ENCODE measurements at regions not wholly inside any gene's neighbourhood (a gene's known extent, or its start where the extent isn't known, plus 50 kb on each side); places are given as distances from the start of the nearest gene placed in this dataset.

GRCh38 chr15:87368511-87368910 lies 888.0 kb downstream of the NTRK3 start:
- Histone ChIP-seq H3K9me3 (no peaks in the 10 kb centered on the region), H3K4me3 (no peak overlapping the region), H3K27ac (replicated peaks in 1 of 4) (no peak overlapping the region), H3K4me1 (no peaks in the 10 kb centered on the region), H3K36me3 (no peaks in the 10 kb centered on the region), H3K27me3 (no peaks in the 10 kb centered on the region)
- WGBS, result 72% methylated on average over 2 of the region's 2 CpGs
- no peak for TF ChIP-seq POLR2AphosphoS5 (IDR thresholded peaks at IDR 0.05)
- TF ChIP-seq POLR2A (IDR thresholded peaks at IDR 0.05; ENCODE audit: low read depth), result no peak
- no peak for TF ChIP-seq EP300 (IDR thresholded peaks at IDR 0.05)
- TF ChIP-seq CTCF (IDR thresholded peaks at IDR 0.05), result no peak
- intact Hi-C loops (cut with DNase I), result no loop called here
- DNase-seq (ENCODE audit: extremely low spot score), result no peak

GRCh38 chr15:87365186-87365585 lies 891.4 kb downstream of the NTRK3 start:
- Histone ChIP-seq H3K36me3 (no peaks in the 10 kb centered on the region), H3K4me3 (no peak overlapping the region), H3K27ac (replicated peaks in 1 of 4) (no peak overlapping the region), H3K27me3 (no peaks in the 10 kb centered on the region), H3K4me1 (no peaks in the 10 kb centered on the region), H3K9me3 (no peaks in the 10 kb centered on the region)
- DNase-seq (ENCODE audit: extremely low spot score), result no peak
- WGBS, result 70% methylated on average over 2 of the region's 2 CpGs
- no peak for TF ChIP-seq POLR2AphosphoS5 (IDR thresholded peaks at IDR 0.05)
- no peak for TF ChIP-seq CTCF (IDR thresholded peaks at IDR 0.05)
- TF ChIP-seq EP300 (IDR thresholded peaks at IDR 0.05), result no peak
- no peak for TF ChIP-seq POLR2A (IDR thresholded peaks at IDR 0.05; ENCODE audit: low read depth)
- intact Hi-C loops (cut with DNase I), result no loop called here

GRCh38 chr15:87362531-87362930 lies 894.0 kb downstream of the NTRK3 start:
- Histone ChIP-seq H3K36me3 (no peaks in the 10 kb centered on the region), H3K4me1 (no peaks in the 10 kb centered on the region), H3K4me3 (no peak overlapping the region), H3K27ac (replicated peaks in 1 of 4) (no peak overlapping the region), H3K27me3 (no peaks in the 10 kb centered on the region), H3K9me3 (no peaks in the 10 kb centered on the region)
- intact Hi-C loops (cut with DNase I), result no loop called here
- 74% methylated on average over 2 of the region's 2 CpGs for WGBS
- TF ChIP-seq EP300 (IDR thresholded peaks at IDR 0.05) (no peak), POLR2AphosphoS5 (IDR thresholded peaks at IDR 0.05) (no peak), CTCF (IDR thresholded peaks at IDR 0.05) (no peak), POLR2A (IDR thresholded peaks at IDR 0.05; ENCODE audit: low read depth) (no peak)
- DNase-seq (ENCODE audit: extremely low spot score), result no peak

- Histone ChIP-seq H3K36me3 (no peaks in the 10 kb centered on the region), H3K9me3 (no peaks in the 10 kb centered on the region), H3K27me3 (no peaks in the 10 kb centered on the region), H3K27ac (replicated peaks in 1 of 4) (no peak overlapping the region), H3K4me1 (no peaks in the 10 kb centered on the region), H3K4me3 (no peak overlapping the region)
- DNase-seq (ENCODE audit: extremely low spot score), result no peak
- intact Hi-C loops (cut with DNase I), result no loop called here
- 60% methylated on average over 3 of the region's 3 CpGs for WGBS
- TF ChIP-seq POLR2A (IDR thresholded peaks at IDR 0.05; ENCODE audit: low read depth), result no peak
- TF ChIP-seq POLR2AphosphoS5 (IDR thresholded peaks at IDR 0.05), result no peak
- no peak for TF ChIP-seq EP300 (IDR thresholded peaks at IDR 0.05)
- TF ChIP-seq CTCF (IDR thresholded peaks at IDR 0.05), result no peak
These were observed 898.8 kb downstream of the NTRK3 start for GRCh38 chr15:87357637-87358313.

GRCh38 chr15:87355946-87356345 lies 900.6 kb downstream of the NTRK3 start:
- TF ChIP-seq EP300 (IDR thresholded peaks at IDR 0.05) (no peak), POLR2A (IDR thresholded peaks at IDR 0.05; ENCODE audit: low read depth) (no peak), CTCF (IDR thresholded peaks at IDR 0.05) (no peak), POLR2AphosphoS5 (IDR thresholded peaks at IDR 0.05) (no peak)
- Histone ChIP-seq H3K9me3 (no peaks in the 10 kb centered on the region), H3K27me3 (no peaks in the 10 kb centered on the region), H3K4me1 (no peaks in the 10 kb centered on the region), H3K4me3 (no peak overlapping the region), H3K36me3 (no peaks in the 10 kb centered on the region), H3K27ac (replicated peaks in 1 of 4) (no peak overlapping the region)
- intact Hi-C loops (cut with DNase I), result no loop called here
- WGBS, result 87% methylated on average over 1 of the region's 1 CpG
- DNase-seq (ENCODE audit: extremely low spot score), result no peak
